BJ (cell line): ENCODE measurements at regions not wholly inside any gene's neighbourhood (a gene's known extent, or its start where the extent isn't known, plus 50 kb on each side); places are given as distances from the start of the nearest gene placed in this dataset.

Source experiments
- CTCF ChIA-PET: fragments of 350-600 bp; formaldehyde crosslinking; extraction: SDS; loops from one replicate; lab custom pipeline; 2021; ENCODE audit warnings: antibody characterized with exemption, inconsistent platforms; lab: Yijun Ruan, JAX
- POLR2A ChIA-PET: fragments of 300-600 bp; sonication (Branson Sonifier 250); formaldehyde crosslinking; extraction: SDS; loops from one replicate; lab custom pipeline; 2021; ENCODE audit warnings: antibody characterized with exemption; lab: Charles Lee
- DNase-seq: peaks from one replicate; pipeline ENCODE4 v3.0.0-alpha.2; 2011; ENCODE audit warnings: low read depth
- H3K27me3 ChIP-seq: 2 replicates; pipeline ENCODE4 v1.6.0; 2011; ENCODE audit warnings: low read length; ENCODE audit not compliant: control insufficient read depth, insufficient read depth
- H3K36me3 ChIP-seq: 2 replicates; pipeline ENCODE4 v1.5.1; 2011; ENCODE audit warnings: low read length; ENCODE audit not compliant: control insufficient read depth, insufficient read depth
- H3K4me3 ChIP-seq: 2 replicates; pipeline ENCODE4 v1.5.1; 2011; ENCODE audit warnings: low read depth, mild to moderate bottlenecking, control low read depth, low read length
- CTCF ChIP-seq: IDR thresholded peaks from 2 replicates; pipeline ENCODE4 v1.5.1; 2011; ENCODE audit warnings: low read depth, mild to moderate bottlenecking, control low read depth, inconsistent platforms, low read length, moderate library complexity; ENCODE audit not compliant: insufficient read depth

- Histone ChIP-seq H3K27me3 (no peaks in the 10 kb centered on the region), H3K36me3 (no peaks in the 10 kb centered on the region), H3K4me3 (no peak overlapping the region)
- no peak for DNase-seq
- no peak for TF ChIP-seq CTCF
- POLR2A ChIA-PET: no interaction called here
- CTCF ChIA-PET: no interaction called here
Measured at GRCh38 chr14:86020841-86021240, 490.9 kb downstream of the FLRT2 start.

- POLR2A ChIA-PET: no interaction called here
- no peak for DNase-seq
- H3K4me3 ChIP-seq: no peak overlapping the region
Measured at GRCh38 chr14:86015941-86016340, 486.0 kb downstream of the FLRT2 start.

GRCh38 chr14:86015511-86015910 is 485.6 kb downstream of the FLRT2 start:
- H3K4me3 ChIP-seq: no peak overlapping the region
- ChIA-PET CTCF (no interaction called here), POLR2A (no interaction called here)
- H3K27me3 ChIP-seq: no peaks in the 10 kb centered on the region
- DNase-seq: no peak
- H3K36me3 ChIP-seq: no peaks in the 10 kb centered on the region
- no peak for TF ChIP-seq CTCF

More at GRCh38 chr14:86015941-86016340, 486.0 kb downstream of the FLRT2 start:
- no peaks in the 10 kb centered on the region for H3K36me3 ChIP-seq
- CTCF ChIA-PET: no interaction called here
- no peak for TF ChIP-seq CTCF
- no peaks in the 10 kb centered on the region for H3K27me3 ChIP-seq

- DNase-seq: no peak
- Histone ChIP-seq H3K27me3 (no peaks in the 10 kb centered on the region), H3K4me3 (no peak overlapping the region), H3K36me3 (no peaks in the 10 kb centered on the region)
- TF ChIP-seq CTCF: no peak
- CTCF ChIA-PET: interaction anchor here (1.5 kb wide), 1 partner anchor 24 kb away, joined by 3 read pairs; no protein-coding TSS in a partner anchor
- POLR2A ChIA-PET: no interaction called here
Measured at GRCh38 chr14:86013641-86014040, 483.7 kb downstream of the FLRT2 start.

- POLR2A ChIA-PET: no interaction called here
- DNase-seq: no peak
- CTCF ChIA-PET: interaction anchor here (0.6 kb wide), 1 partner anchor 470 kb away, joined by 4 read pairs; no protein-coding TSS in a partner anchor
- Histone ChIP-seq H3K4me3 (no peak overlapping the region), H3K27me3 (no peaks in the 10 kb centered on the region), H3K36me3 (no peaks in the 10 kb centered on the region)
- TF ChIP-seq CTCF: no peak
Measured at GRCh38 chr14:86012461-86012860, 482.5 kb downstream of the FLRT2 start.
